Tibial artery (tissue), 4 donors: ENCODE measurements at regions not wholly inside any gene's neighbourhood (a gene's known extent, or its start where the extent isn't known, plus 50 kb on each side); places are given as distances from the start of the nearest gene placed in this dataset.

Experiments used
- DNase-seq, 2 donors: peaks; one replicate each; pipeline ENCODE4 v3.0.0-alpha.2; 2019
- H3K27ac ChIP-seq, 2 donors: fragments of 200-600 bp; sonication (generic) in 1 of 2; 1 replicate in 1 of 2; 2 replicates in 1 of 2; pipeline ENCODE4 v1.5.1; 2018 to 2019; ENCODE audit warnings: mild to moderate bottlenecking in 1 of 2
- H3K27me3 ChIP-seq, 2 donors: fragments of 200-600 bp; sonication (generic) in 1 of 2; one replicate each; pipeline versions ENCODE4 v1.5.1 to v1.6.0; 2016 to 2019
- H3K36me3 ChIP-seq, 3 donors: fragments of 200-600 bp; sonication (generic) in 2 of 3; one replicate each; pipeline ENCODE4 v1.5.1; 2016 to 2019; ENCODE audit warnings: mild to moderate bottlenecking in 2 of 3
- H3K4me1 ChIP-seq, 4 donors: fragments of 200-600 bp; sonication (generic) in 2 of 4; 1 replicate in 3 of 4; 2 replicates in 1 of 4; pipeline ENCODE4 v1.5.1; 2016 to 2019
- H3K4me3 ChIP-seq, 2 donors: fragments of 200-600 bp; sonication (generic) in 1 of 2; 1 replicate in 1 of 2; 2 replicates in 1 of 2; pipeline ENCODE4 v1.5.1; 2018 to 2019; ENCODE audit warnings: mild to moderate bottlenecking in 2 of 2
- H3K9me3 ChIP-seq, 3 donors: fragments of 200-600 bp; sonication (generic) in 1 of 3; one replicate each; pipeline ENCODE4 v1.5.1; 2016 to 2019
- CTCF ChIP-seq, 2 experiments: fragments of 200-600 bp in 1 of 2; fragments of 450-650 bp in 1 of 2; IDR thresholded peaks; one replicate each; pipeline ENCODE4 v1.5.1; 2017 to 2019; ENCODE audit warnings: antibody characterized with exemption in 2 of 2, mild to moderate bottlenecking in 1 of 2, moderate library complexity in 1 of 2
- intact Hi-C: fragments of 100-400 bp; cut with DNase I; formaldehyde crosslinking; loops from one replicate; pipeline ENCODE4 v1.15.0; 2023; ENCODE audit warnings: low total_unique reads

- intact Hi-C loops: no loop called here
- TF ChIP-seq CTCF (IDR thresholded peaks at IDR 0.05): no peak
- DNase-seq: no peak
- Histone ChIP-seq H3K27me3 (no peaks in the 10 kb centered on the region), H3K36me3 (no peaks in the 10 kb centered on the region), H3K27ac (no peak overlapping the region), H3K9me3 (peaks cover 0 to 23% (median 7%) of the 10 kb centered on the region in 3 donors), H3K4me1 (no peaks in the 10 kb centered on the region), H3K4me3 (no peak overlapping the region)
Measured at GRCh38 chr10:112026438-112026837, 157.1 kb downstream of the GPAM start.

- TF ChIP-seq CTCF (IDR thresholded peaks at IDR 0.05): no peak
- Histone ChIP-seq H3K27ac (no peak overlapping the region), H3K27me3 (no peaks in the 10 kb centered on the region), H3K4me1 (no peaks in the 10 kb centered on the region), H3K9me3 (peaks cover 0 to 29% (median 15%) of the 10 kb centered on the region in 3 donors), H3K4me3 (no peak overlapping the region), H3K36me3 (no peaks in the 10 kb centered on the region)
- DNase-seq: no peak
- intact Hi-C loops: no loop called here
Measured at GRCh38 chr10:112027731-112028280, 155.8 kb downstream of the GPAM start.

GRCh38 chr10:112030431-112030830 lies 153.1 kb downstream of the GPAM start:
- Histone ChIP-seq H3K4me1 (no peaks in the 10 kb centered on the region), H3K27me3 (no peaks in the 10 kb centered on the region), H3K9me3 (peaks cover 0 to 29% (median 15%) of the 10 kb centered on the region in 3 donors), H3K4me3 (no peak overlapping the region), H3K36me3 (no peaks in the 10 kb centered on the region), H3K27ac (no peak overlapping the region)
- TF ChIP-seq CTCF (IDR thresholded peaks at IDR 0.05): no peak
- no peak for DNase-seq
- intact Hi-C loops: no loop called here

- Histone ChIP-seq H3K4me1 (no peaks in the 10 kb centered on the region), H3K4me3 (no peak overlapping the region), H3K27ac (no peak overlapping the region), H3K36me3 (no peaks in the 10 kb centered on the region), H3K9me3 (peaks cover 0 to 2% (median 0%) of the 10 kb centered on the region in 3 donors), H3K27me3 (no peaks in the 10 kb centered on the region)
- DNase-seq: no peak
- intact Hi-C loops: no loop called here
- no peak for TF ChIP-seq CTCF (IDR thresholded peaks at IDR 0.05)
Measured at GRCh38 chr10:112039823-112040222, 143.7 kb downstream of the GPAM start.

GRCh38 chr10:112040696-112041095 lies 142.9 kb downstream of the GPAM start:
- no peak for DNase-seq
- H3K4me1 ChIP-seq: no peaks in the 10 kb centered on the region
- no peak overlapping the region for H3K4me3 ChIP-seq
- no peaks in the 10 kb centered on the region for H3K36me3 ChIP-seq
- intact Hi-C loops: no loop called here
- no peaks in the 10 kb centered on the region for H3K27me3 ChIP-seq
- no peak overlapping the region for H3K27ac ChIP-seq
- TF ChIP-seq CTCF (IDR thresholded peaks at IDR 0.05): no peak
- peaks cover 0 to 2% (median 0%) of the 10 kb centered on the region in 3 donors for H3K9me3 ChIP-seq

- Histone ChIP-seq H3K36me3 (no peaks in the 10 kb centered on the region), H3K9me3 (no peaks in the 10 kb centered on the region), H3K27ac (no peak overlapping the region), H3K4me3 (no peak overlapping the region), H3K4me1 (no peaks in the 10 kb centered on the region), H3K27me3 (no peaks in the 10 kb centered on the region)
- TF ChIP-seq CTCF (IDR thresholded peaks at IDR 0.05): no peak
- intact Hi-C loops: no loop called here
- no peak for DNase-seq
Measured at GRCh38 chr10:112045938-112046337, 137.6 kb downstream of the GPAM start.
